CD4-positive, CD25-positive, alpha-beta regulatory T cell (primary cell): ENCODE measurements at regions not wholly inside any gene's neighbourhood (a gene's known extent, or its start where the extent isn't known, plus 50 kb on each side); places are given as distances from the start of the nearest gene placed in this dataset.

Source experiments
- ATAC-seq, 2 donors: fragments of 150-1000 bp; cut with Tn5 transposase; one replicate each; pipeline ENCODE4 v1.10.0; 2021; ENCODE audit warnings: low read depth in 2 of 2, moderate number of reproducible peaks in 2 of 2, moderate library complexity in 1 of 2
- DNase-seq, 3 donors: peaks; one replicate each; pipeline versions ENCODE4 v3.0.0 to v3.0.0-alpha.2; 2012 to 2022; ENCODE audit warnings: mixed read lengths in 1 of 3
- H3K27ac ChIP-seq: one replicate; pipeline ENCODE4 v1.7.0; 2013; ENCODE audit warnings: mild to moderate bottlenecking, low read length; ENCODE audit not compliant: insufficient read depth, poor library complexity, severe bottlenecking
- H3K27me3 ChIP-seq: one replicate; pipeline ENCODE4 v1.7.0; 2013; ENCODE audit warnings: low read length; ENCODE audit not compliant: control insufficient read depth, insufficient read depth
- H3K36me3 ChIP-seq: one replicate; pipeline ENCODE4 v1.7.0; 2013; ENCODE audit warnings: mild to moderate bottlenecking, low read length, moderate library complexity; ENCODE audit not compliant: control insufficient read depth, insufficient read depth
- H3K4me1 ChIP-seq: 2 replicates; pipeline ENCODE4 v1.7.0; 2013; ENCODE audit warnings: mild to moderate bottlenecking, low read length; ENCODE audit not compliant: insufficient read depth, control insufficient read depth, poor library complexity, severe bottlenecking
- H3K4me3 ChIP-seq: one replicate; pipeline ENCODE4 v1.7.0; 2013; ENCODE audit warnings: low read depth, mild to moderate bottlenecking, low read length, moderate library complexity
- H3K9me3 ChIP-seq, 2 experiments: 1 replicate in 1 of 2; 2 replicates in 1 of 2; pipeline ENCODE4 v1.7.0; 2013; ENCODE audit warnings: low read length in 2 of 2, mild to moderate bottlenecking in 1 of 2, moderate library complexity in 1 of 2; ENCODE audit not compliant: control insufficient read depth in 2 of 2
- H3K27ac Mint-ChIP-seq, 3 donors: one replicate each; pipeline ENCODE4 v1.8.0; 2020 to 2022; ENCODE audit warnings: mild to moderate bottlenecking in 3 of 3, mixed read lengths in 3 of 3, moderate library complexity in 2 of 3
- H3K27me3 Mint-ChIP-seq: one replicate; pipeline ENCODE4 v1.8.0; 2022; ENCODE audit warnings: mild to moderate bottlenecking, mixed read lengths
- H3K36me3 Mint-ChIP-seq: one replicate; pipeline ENCODE4 v1.8.0; 2020; ENCODE audit warnings: mixed read lengths
- H3K4me1 Mint-ChIP-seq, 4 donors: one replicate each; pipeline ENCODE4 v1.8.0; 2020 to 2022; ENCODE audit warnings: mixed read lengths in 4 of 4, mild to moderate bottlenecking in 1 of 4
- H3K4me3 Mint-ChIP-seq, 4 donors: one replicate each; pipeline ENCODE4 v1.8.0; 2020 to 2022; ENCODE audit warnings: mild to moderate bottlenecking in 4 of 4, mixed read lengths in 4 of 4, moderate library complexity in 3 of 4
- H3K9me3 Mint-ChIP-seq, 7 donors: one replicate each; pipeline ENCODE4 v1.8.0; 2020 to 2022; ENCODE audit warnings: mixed read lengths in 7 of 7, mild to moderate bottlenecking in 3 of 7, moderate library complexity in 2 of 7

DNA sequence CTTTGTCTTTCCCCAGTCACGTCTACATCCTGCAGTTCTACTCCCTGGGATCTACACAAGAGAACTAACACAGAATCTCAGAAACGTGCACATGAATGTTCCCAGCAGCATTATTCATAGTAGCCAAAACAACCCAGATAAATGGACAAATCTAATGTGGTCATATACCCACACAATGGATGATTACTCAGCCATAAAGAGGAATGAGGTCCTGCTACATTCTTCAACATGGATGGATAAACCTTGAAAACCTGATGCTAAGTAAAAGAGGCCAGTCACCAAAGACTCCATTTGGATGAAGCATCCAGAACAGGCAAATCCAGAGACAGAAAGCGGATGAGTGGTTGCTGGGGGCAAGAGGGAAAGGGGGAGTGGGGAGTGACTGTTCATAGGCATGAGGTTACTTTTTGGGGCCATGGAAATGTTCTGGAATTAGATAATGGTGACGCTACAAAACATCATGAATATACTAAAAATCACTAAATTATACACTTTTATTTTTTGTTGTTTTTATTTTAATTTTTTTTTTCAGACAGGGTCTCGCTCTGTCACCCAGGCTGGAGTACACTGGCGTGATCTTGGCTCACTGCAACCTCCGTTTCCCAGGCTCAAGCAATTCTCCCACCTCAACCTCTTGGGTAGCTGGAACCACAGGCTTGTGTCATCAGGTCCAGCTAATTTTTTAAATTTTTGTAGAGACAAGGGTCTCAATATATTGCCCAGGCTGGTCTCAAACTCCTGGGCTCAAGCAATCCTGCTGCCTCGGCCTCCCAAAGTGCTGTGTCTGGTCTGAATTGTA, 50.8 kb upstream of the DSN1 start:
- Histone ChIP-seq H3K4me3 (no peak overlapping the region), H3K27ac (no peak overlapping the region), H3K36me3 (no peaks in the 10 kb centered on the region), H3K27me3 (no peaks in the 10 kb centered on the region), H3K9me3 (no peaks in the 10 kb centered on the region), H3K4me1 (no peaks in the 10 kb centered on the region)
- Mint-ChIP-seq H3K27me3 (peaks cover 5% of the 10 kb centered on the region), H3K27ac (peak overlapping the region in 1 of 3 donors; percentile 30), H3K4me3 (no peak overlapping the region), H3K9me3 (no peaks in the 10 kb centered on the region), H3K4me1 (peaks cover 0 to 4% (median 0%) of the 10 kb centered on the region in 4 donors), H3K36me3 (no peaks in the 10 kb centered on the region)
- ATAC-seq (no peak), DNase-seq (no peak)

- H3K27ac Mint-ChIP-seq: no peak overlapping the region
- no peak overlapping the region for H3K27ac ChIP-seq
- no peak for ATAC-seq
- no peaks in the 10 kb centered on the region for H3K36me3 Mint-ChIP-seq
- no peak overlapping the region for H3K4me3 Mint-ChIP-seq
- no peaks in the 10 kb centered on the region for H3K27me3 ChIP-seq
- no peaks in the 10 kb centered on the region for H3K36me3 ChIP-seq
- no peak overlapping the region for H3K4me3 ChIP-seq
- DNase-seq: no peak
- peaks cover 5% of the 10 kb centered on the region for H3K27me3 Mint-ChIP-seq
- no peaks in the 10 kb centered on the region for H3K4me1 ChIP-seq
- H3K9me3 ChIP-seq: no peaks in the 10 kb centered on the region
- H3K9me3 Mint-ChIP-seq: no peaks in the 10 kb centered on the region
- H3K4me1 Mint-ChIP-seq: peaks cover 0 to 4% (median 0%) of the 10 kb centered on the region in 4 donors
Observed at GRCh38 chr20:36825385-36826104, 50.4 kb upstream of the TLDC2 start.
